Left cardiac atrium (tissue), 4 donors: ENCODE measurements at regions not wholly inside any gene's neighbourhood (a gene's known extent, or its start where the extent isn't known, plus 50 kb on each side); places are given as distances from the start of the nearest gene placed in this dataset.

ENCODE experiments used
- ATAC-seq, 2 donors: fragments of 200-7000 bp; cut with Tn5 transposase; one replicate each; pipeline ENCODE4 v1.9.1; 2020; ENCODE audit warnings: mild to moderate bottlenecking in 2 of 2, moderate library complexity in 2 of 2
- DNase-seq: peaks from one replicate; pipeline ENCODE4 v3.0.0-alpha.2; 2020
- intact Hi-C, 2 donors: fragments of 100-400 bp; cut with DNase I; formaldehyde crosslinking; loops; one replicate each; pipeline versions ENCODE4 v1.14.1 to v1.15.1; 2022 to 2023
- donor health status: DM: no; HTN: yes; CAD: no.
- donor health status: DM: no; HTN: yes; CAD: no; lungs with severe emphysema.
- donor health status: DM: yes; HTN: yes; CAD: no.
- donor health status: Dilated cardiomyopathy.

GRCh38 chr2:129276978-129277584 lies 702.4 kb upstream of the RAB6C start:
- ATAC-seq = no peak
- no peak for DNase-seq
- intact Hi-C loops = no loop called here

- DNase-seq = no peak
- intact Hi-C loops = no loop called here
- ATAC-seq = no peak
These were observed 701.9 kb upstream of the RAB6C start for GRCh38 chr2:129277585-129277981.

GRCh38 chr2:129281791-129282530 lies 697.5 kb upstream of the RAB6C start:
- intact Hi-C loops = no loop called here
- ATAC-seq = no peak
- no peak for DNase-seq

GRCh38 chr2:129285012-129285411 lies 694.5 kb upstream of the RAB6C start:
- DNase-seq = no peak
- intact Hi-C loops = no loop called here
- no peak for ATAC-seq

- ATAC-seq (no peak), DNase-seq (no peak)
- intact Hi-C loops = no loop called here
These were observed 686.1 kb upstream of the RAB6C start for GRCh38 chr2:129293326-129293725.

- DNase-seq = no peak
- intact Hi-C loops = no loop called here
- no peak for ATAC-seq
These were observed 683.1 kb upstream of the RAB6C start for GRCh38 chr2:129296396-129296795.

- ATAC-seq (peak in 1 of 2 donors; percentile 73), DNase-seq (peak; percentile 45)
- intact Hi-C loops = no loop called here
These were observed 682.7 kb upstream of the RAB6C start for GRCh38 chr2:129296806-129297205.

GRCh38 chr2:129297430-129297829 lies 682.0 kb upstream of the RAB6C start:
- ATAC-seq = no peak
- intact Hi-C loops = no loop called here
- no peak for DNase-seq

GRCh38 chr2:129299338-129299737 lies 680.1 kb upstream of the RAB6C start:
- ATAC-seq (no peak), DNase-seq (no peak)
- intact Hi-C loops = no loop called here

GRCh38 chr2:129299756-129300155 lies 679.7 kb upstream of the RAB6C start:
- no peak for DNase-seq
- no peak for ATAC-seq
- intact Hi-C loops = no loop called here

- intact Hi-C loops = no loop called here
- DNase-seq (no peak), ATAC-seq (no peak)
These were observed 679.0 kb upstream of the RAB6C start for GRCh38 chr2:129300456-129300855.

GRCh38 chr2:129301431-129301913 lies 678.0 kb upstream of the RAB6C start:
- ATAC-seq (peak; percentile 84 to 90), DNase-seq (no peak)
- intact Hi-C loops = no loop called here

- intact Hi-C loops = no loop called here
- peak; percentile 6 to 9 for ATAC-seq
These were observed 677.4 kb upstream of the RAB6C start for GRCh38 chr2:129302106-129302505.

GRCh38 chr2:129302561-129303183 lies 676.8 kb upstream of the RAB6C start:
- ATAC-seq (peak in 1 of 2 donors; percentile 57), DNase-seq (no peak)
- intact Hi-C loops = no loop called here

More at GRCh38 chr2:129302106-129302505, 677.4 kb upstream of the RAB6C start:
- DNase-seq = no peak

GRCh38 chr2:129314120-129314519 lies 665.3 kb upstream of the RAB6C start:
- DNase-seq (no peak), ATAC-seq (no peak)
- intact Hi-C loops = no loop called here

- DNase-seq = no peak
- intact Hi-C loops = no loop called here
- no peak for ATAC-seq
These were observed 660.7 kb upstream of the RAB6C start for GRCh38 chr2:129318581-129319421.

GRCh38 chr2:129319422-129319717 lies 660.1 kb upstream of the RAB6C start:
- ATAC-seq = no peak

GRCh38 chr2:129320288-129320687 lies 659.2 kb upstream of the RAB6C start:
- intact Hi-C loops = no loop called here
- ATAC-seq = no peak
- no peak for DNase-seq

More at GRCh38 chr2:129319422-129319717, 660.1 kb upstream of the RAB6C start:
- intact Hi-C loops = no loop called here
- DNase-seq = no peak

GRCh38 chr2:129324349-129324748 lies 655.1 kb upstream of the RAB6C start:
- DNase-seq = no peak
- intact Hi-C loops = no loop called here
- no peak for ATAC-seq

- DNase-seq = no peak
- intact Hi-C loops = no loop called here
- ATAC-seq = no peak
These were observed 654.3 kb upstream of the RAB6C start for GRCh38 chr2:129325151-129325550.
